Neuronal stem cell (in vitro differentiated cells): ENCODE measurements at regions not wholly inside any gene's neighbourhood (a gene's known extent, or its start where the extent isn't known, plus 50 kb on each side); places are given as distances from the start of the nearest gene placed in this dataset.

Experiments used
- DNase-seq: peaks from one replicate; pipeline ENCODE4 v3.0.0-alpha.2; 2013; ENCODE audit warnings: low spot score
- H2AFZ ChIP-seq: one replicate; pipeline ENCODE4 v1.6.1; 2013; ENCODE audit warnings: mild to moderate bottlenecking, low read length, inconsistent platforms
- H2AK5ac ChIP-seq: 2 replicates; pipeline ENCODE4 v1.6.1; 2013; ENCODE audit warnings: low read depth, mild to moderate bottlenecking, inconsistent platforms, low read length, moderate library complexity, mixed read lengths
- H2BK120ac ChIP-seq: 2 replicates; pipeline ENCODE4 v1.6.1; 2013; ENCODE audit warnings: low read depth, mild to moderate bottlenecking, inconsistent platforms, low read length, moderate library complexity, mixed read lengths
- H2BK12ac ChIP-seq: one replicate; pipeline ENCODE4 v1.6.1; 2013; ENCODE audit warnings: low read length, inconsistent platforms
- H2BK15ac ChIP-seq: 2 replicates; pipeline ENCODE4 v1.6.1; 2013; ENCODE audit warnings: mild to moderate bottlenecking, low read length, inconsistent platforms, mixed read lengths
- H2BK5ac ChIP-seq: one replicate; pipeline ENCODE4 v1.6.1; 2013; ENCODE audit warnings: inconsistent platforms, mild to moderate bottlenecking, low read length, moderate library complexity
- H3K14ac ChIP-seq: one replicate; pipeline ENCODE4 v1.6.1; 2013; ENCODE audit warnings: low read length, inconsistent platforms
- H3K18ac ChIP-seq: 2 replicates; pipeline ENCODE4 v1.6.1; 2013; ENCODE audit warnings: low read length, inconsistent platforms
- H3K23ac ChIP-seq: 2 replicates; pipeline ENCODE4 v1.6.1; 2013; ENCODE audit warnings: low read depth, mild to moderate bottlenecking, mixed read lengths, low read length, inconsistent platforms; ENCODE audit not compliant: poor library complexity
- H3K27ac ChIP-seq: replicated peaks from 3 replicates; pipeline ENCODE4 v1.5.1; 2013; ENCODE audit warnings: low read length, inconsistent platforms
- H3K27me3 ChIP-seq, 3 experiments: 2 replicates each; pipeline ENCODE4 v1.6.1; 2013; ENCODE audit warnings: low read length in 3 of 3, mild to moderate bottlenecking in 2 of 3, inconsistent platforms in 1 of 3, low read depth in 1 of 3, mixed read lengths in 1 of 3, moderate library complexity in 1 of 3; ENCODE audit not compliant: control insufficient read depth in 3 of 3, insufficient read depth in 3 of 3
- H3K36me3 ChIP-seq, 2 donors: replicated peaks in 1 of 2; 2 replicates each; pipeline ENCODE4 v1.6.1; 2013; ENCODE audit warnings: low read length in 2 of 2; ENCODE audit not compliant: control insufficient read depth in 2 of 2, insufficient read depth in 2 of 2
- H3K4ac ChIP-seq: 2 replicates; pipeline ENCODE4 v1.6.1; 2013; ENCODE audit warnings: inconsistent platforms, mild to moderate bottlenecking, low read length, moderate library complexity
- H3K4me1 ChIP-seq, 2 donors: 1 replicate in 1 of 2; 2 replicates in 1 of 2; pipeline ENCODE4 v1.6.1; 2013; ENCODE audit warnings: low read length in 2 of 2, low read depth in 1 of 2; ENCODE audit not compliant: control insufficient read depth in 2 of 2, insufficient read depth in 1 of 2
- H3K4me2 ChIP-seq: one replicate; pipeline ENCODE4 v1.6.1; 2013; ENCODE audit warnings: mild to moderate bottlenecking, low read length, inconsistent platforms; ENCODE audit not compliant: insufficient read depth, poor library complexity, severe bottlenecking
- H3K4me3 ChIP-seq, 2 donors: 2 replicates each; pipeline ENCODE4 v1.5.1; 2013; ENCODE audit warnings: low read length in 2 of 2, mild to moderate bottlenecking in 2 of 2, inconsistent platforms in 1 of 2, moderate library complexity in 1 of 2
- H3K79me1 ChIP-seq: one replicate; pipeline ENCODE4 v1.6.1; 2013; ENCODE audit warnings: low read depth, mild to moderate bottlenecking, inconsistent platforms, low read length, moderate library complexity
- H3K9ac ChIP-seq: one replicate; pipeline ENCODE4 v1.6.1; 2013; ENCODE audit warnings: mild to moderate bottlenecking, low read depth, low read length, inconsistent platforms; ENCODE audit not compliant: poor library complexity
- H3K9me3 ChIP-seq, 2 donors: replicated peaks in 1 of 2; 2 replicates each; pipeline versions ENCODE3 to v1.6.1; 2013; ENCODE audit warnings: low read length in 2 of 2, mild to moderate bottlenecking in 2 of 2, inconsistent platforms in 1 of 2, low read depth in 1 of 2, mixed read lengths in 1 of 2, moderate library complexity in 1 of 2; ENCODE audit not compliant: control insufficient read depth in 2 of 2, insufficient read depth in 1 of 2
- H4K8ac ChIP-seq: one replicate; pipeline ENCODE4 v1.6.1; 2013; ENCODE audit warnings: low read depth, mild to moderate bottlenecking, inconsistent platforms, low read length, moderate library complexity
- H4K91ac ChIP-seq: one replicate; pipeline ENCODE4 v1.6.1; 2013; ENCODE audit warnings: low read length, low read depth, mild to moderate bottlenecking, inconsistent platforms; ENCODE audit not compliant: poor library complexity
- WGBS, 2 donors: extraction: QIAGEN DNeasy Blood & Tissue Kit; methylation state at CpG; one replicate each; pipeline ENCODE4 v1.1.7; 2013; ENCODE audit warnings: missing lambda C conversion rate in 2 of 2, mixed read lengths in 1 of 2; ENCODE audit not compliant: insufficient read length in 2 of 2, insufficient replicate concordance in 1 of 2; ENCODE audit errors: extremely low coverage in 2 of 2; 5-methylcytosine and 5-hydroxymethylcytosine counted together

GRCh38 chr6:115629415-115629814, 431.3 kb downstream of the FRK start:
- Histone ChIP-seq H4K91ac (no peak overlapping the region), H3K27me3 (no peaks in the 10 kb centered on the region), H3K9ac (no peak overlapping the region), H3K14ac (no peak overlapping the region), H3K23ac (no peak overlapping the region), H2AK5ac (no peak overlapping the region), H3K36me3 (no peaks in the 10 kb centered on the region), H3K4me2 (no peak overlapping the region), H3K79me1 (no peaks in the 10 kb centered on the region), H3K18ac (no peak overlapping the region), H3K4me1 (no peaks in the 10 kb centered on the region), H2BK5ac (no peak overlapping the region), H4K8ac (no peak overlapping the region), H3K9me3 (no peaks in the 10 kb centered on the region), H3K27ac (no peak overlapping the region), H2BK120ac (no peak overlapping the region), H3K4ac (no peak overlapping the region), H3K4me3 (no peak overlapping the region), H2BK15ac (no peak overlapping the region), H2BK12ac (no peak overlapping the region), H2AFZ (no peak overlapping the region)
- no CpG with 5 or more reads among the region's 2 CpGs for WGBS, 2 donors
- DNase-seq, result no peak

GRCh38 chr6:115618256-115618655, 442.4 kb downstream of the FRK start:
- Histone ChIP-seq H3K18ac (no peak overlapping the region), H2BK5ac (no peak overlapping the region), H3K9me3 (no peaks in the 10 kb centered on the region), H3K9ac (no peak overlapping the region), H2AK5ac (no peak overlapping the region), H4K91ac (no peak overlapping the region), H2BK120ac (no peak overlapping the region), H3K79me1 (no peaks in the 10 kb centered on the region), H3K4ac (no peak overlapping the region), H4K8ac (no peak overlapping the region), H3K23ac (no peak overlapping the region), H3K27me3 (no peaks in the 10 kb centered on the region), H3K4me3 (no peak overlapping the region), H3K4me2 (no peak overlapping the region), H2BK12ac (no peak overlapping the region), H3K14ac (no peak overlapping the region), H3K36me3 (no peaks in the 10 kb centered on the region), H2AFZ (no peak overlapping the region), H2BK15ac (no peak overlapping the region), H3K27ac (no peak overlapping the region), H3K4me1 (no peaks in the 10 kb centered on the region)
- WGBS, 2 donors, result no CpG with 5 or more reads among the region's 2 CpGs
- no peak for DNase-seq

GRCh38 chr6:115617031-115617430, 443.7 kb downstream of the FRK start:
- no peak overlapping the region for H3K4ac ChIP-seq
- no peak for DNase-seq
- H3K36me3 ChIP-seq, result no peaks in the 10 kb centered on the region
- no peak overlapping the region for H2BK120ac ChIP-seq
- no peak overlapping the region for H4K91ac ChIP-seq
- no peak overlapping the region for H3K4me3 ChIP-seq
- H4K8ac ChIP-seq, result no peak overlapping the region
- H2AFZ ChIP-seq, result no peak overlapping the region
- whole genome bisulfite sequencing, 2 donors, result no CpG with 5 or more reads among the region's 1 CpG
- no peak overlapping the region for H2BK15ac ChIP-seq
- H3K4me1 ChIP-seq, result no peaks in the 10 kb centered on the region
- no peak overlapping the region for H2AK5ac ChIP-seq
- H3K9ac ChIP-seq, result no peak overlapping the region
- H3K18ac ChIP-seq, result no peak overlapping the region
- H3K27me3 ChIP-seq, result no peaks in the 10 kb centered on the region
- no peaks in the 10 kb centered on the region for H3K79me1 ChIP-seq
- no peak overlapping the region for H2BK5ac ChIP-seq
- H3K27ac ChIP-seq, result no peak overlapping the region
- H3K23ac ChIP-seq, result no peak overlapping the region
- no peak overlapping the region for H3K4me2 ChIP-seq
- no peak overlapping the region for H3K14ac ChIP-seq
- H2BK12ac ChIP-seq, result no peak overlapping the region
- H3K9me3 ChIP-seq, result no peaks in the 10 kb centered on the region

- no peak overlapping the region for H4K8ac ChIP-seq
- peaks cover 0 to 9% of the 10 kb centered on the region in 2 donors for H3K4me1 ChIP-seq
- H2AFZ ChIP-seq, result peak overlapping the region; percentile 2
- H2BK12ac ChIP-seq, result no peak overlapping the region
- no peak overlapping the region for H3K9ac ChIP-seq
- H3K36me3 ChIP-seq, result no peaks in the 10 kb centered on the region
- H2AK5ac ChIP-seq, result no peak overlapping the region
- no peaks in the 10 kb centered on the region for H3K9me3 ChIP-seq
- H3K14ac ChIP-seq, result no peak overlapping the region
- no peak overlapping the region for H3K18ac ChIP-seq
- no peak overlapping the region for H4K91ac ChIP-seq
- WGBS, 2 donors, result no CpG with 5 or more reads among the region's 3 CpGs
- no peak overlapping the region for H3K4ac ChIP-seq
- H2BK5ac ChIP-seq, result no peak overlapping the region
- no peaks in the 10 kb centered on the region for H3K79me1 ChIP-seq
- no peaks in the 10 kb centered on the region for H3K27me3 ChIP-seq
- no peak for DNase-seq
- H3K23ac ChIP-seq, result no peak overlapping the region
- H2BK15ac ChIP-seq, result no peak overlapping the region
- no peak overlapping the region for H3K27ac ChIP-seq
- H2BK120ac ChIP-seq, result no peak overlapping the region
- no peak overlapping the region for H3K4me3 ChIP-seq
- H3K4me2 ChIP-seq, result no peak overlapping the region
Measured at GRCh38 chr6:115613488-115613887, 447.2 kb downstream of the FRK start.
